ENCODE measurements at regions not wholly inside any gene's neighbourhood (a gene's known extent, or its start where the extent isn't known, plus 50 kb on each side); places are given as distances from the start of the nearest gene placed in this dataset.

GRCh38 chr6:91279740-91280493, 693.0 kb upstream of the MAP3K7 start:
- no peak for TF ChIP-seq GATA2 (IDR thresholded peaks at IDR 0.05; ENCODE audit: low read depth, low read length)
- TF ChIP-seq GATA3 (IDR thresholded peaks at IDR 0.05; ENCODE audit: low read depth, low read length): no peak
